ENCODE measurements at regions not wholly inside any gene's neighbourhood (a gene's known extent, or its start where the extent isn't known, plus 50 kb on each side); places are given as distances from the start of the nearest gene placed in this dataset.

GRCh38 chr3:1616744-1617143, 481.9 kb upstream of the CNTN4 start:
- TF ChIP-seq CTCF (IDR thresholded peaks at IDR 0.05), result no peak
- no peak for TF ChIP-seq POLR2A (IDR thresholded peaks at IDR 0.05)

Data from lower leg skin (tissue), 3 donors.